ENCODE measurements at regions not wholly inside any gene's neighbourhood (a gene's known extent, or its start where the extent isn't known, plus 50 kb on each side); places are given as distances from the start of the nearest gene placed in this dataset.
A peak's percentile ranks its signal among the peaks of the same experiment; 100 is the strongest.

GRCh38 chr3:150079029-150079739, 108.5 kb upstream of the PFN2 start:
- Histone ChIP-seq H3K79me2 (no peaks in the 10 kb centered on the region), H3K27me3 (no peaks in the 10 kb centered on the region), H4K20me1 (ENCODE audit: insufficient read depth, poor library complexity, severe bottlenecking) (no peaks in the 10 kb centered on the region), H3K9me3 (ENCODE audit: low read depth) (no peaks in the 10 kb centered on the region), H3K9me2 (replicated peaks; ENCODE audit: insufficient read depth) (no peaks in the 10 kb centered on the region), H3K27ac (peak overlapping the region; percentile 83), H3K4me1 (ENCODE audit: insufficient read depth) (peaks cover 9% of the 10 kb centered on the region), H3K4me3 (no peak overlapping the region), H3K4me2 (no peak overlapping the region), H2AFZ (peak overlapping the region; percentile 34), H3K36me3 (replicated peaks; ENCODE audit: insufficient read depth, low read depth) (no peaks in the 10 kb centered on the region)
- peak; percentile 75 for DNase-seq (ENCODE audit: low spot score)
- TF ChIP-seq EZH2phosphoT487 (IDR thresholded peaks at IDR 0.05; ENCODE audit: low read depth, severe bottlenecking, unreplicated experiment) (no peak), CTCF (IDR thresholded peaks at IDR 0.05; ENCODE audit: poor library complexity) (no peak), EZH2 (IDR thresholded peaks at IDR 0.05; ENCODE audit: borderline replicate concordance) (no peak)
- 65% methylated on average over 5 of the region's 5 CpGs for WGBS (ENCODE audit: low lambda C conversion rate, missing lambda C conversion rate)

DNA sequence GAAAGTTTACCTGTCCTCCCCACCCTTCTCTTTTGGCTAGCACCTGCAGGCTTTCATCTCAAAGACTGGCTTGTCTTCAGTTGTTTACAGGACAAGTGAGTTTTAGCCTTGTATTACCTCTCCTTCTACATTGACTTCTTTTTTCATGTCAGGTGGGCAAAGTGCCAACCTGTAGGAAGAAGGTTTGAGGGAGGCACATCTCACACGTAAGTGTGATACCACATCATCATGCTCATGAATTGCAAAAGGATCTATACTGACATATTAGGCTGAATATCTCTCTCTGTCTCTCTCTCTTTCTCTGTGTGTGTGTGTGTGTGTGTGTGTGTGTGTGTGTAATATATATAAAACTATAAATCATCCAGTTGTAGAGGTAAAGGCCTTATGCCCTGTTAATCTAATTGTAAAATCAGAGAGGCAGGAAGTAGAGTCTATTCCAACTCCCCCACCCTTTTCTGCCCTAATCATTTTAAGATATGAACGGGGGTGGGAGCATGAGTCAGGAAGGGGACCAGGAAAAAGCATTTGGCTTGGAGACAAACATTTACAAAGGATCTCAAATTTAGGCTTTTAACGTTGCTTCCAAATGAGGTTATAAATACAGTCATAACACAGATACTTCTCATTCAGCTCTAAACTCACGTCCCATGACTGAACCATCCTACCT, 107.0 kb upstream of the PFN2 start:
- Histone ChIP-seq H3K36me3 (replicated peaks; ENCODE audit: insufficient read depth, low read depth) (no peaks in the 10 kb centered on the region), H3K4me2 (no peak overlapping the region), H3K9me3 (ENCODE audit: low read depth) (no peaks in the 10 kb centered on the region), H3K9me2 (replicated peaks; ENCODE audit: insufficient read depth) (no peaks in the 10 kb centered on the region), H3K4me3 (no peak overlapping the region), H3K27me3 (no peaks in the 10 kb centered on the region), H3K27ac (peak overlapping the region; percentile 83), H4K20me1 (ENCODE audit: insufficient read depth, poor library complexity, severe bottlenecking) (no peaks in the 10 kb centered on the region), H3K4me1 (ENCODE audit: insufficient read depth) (peaks cover 9% of the 10 kb centered on the region), H2AFZ (no peak overlapping the region), H3K79me2 (no peaks in the 10 kb centered on the region)
- no peak for DNase-seq (ENCODE audit: low spot score)
- WGBS (ENCODE audit: low lambda C conversion rate, missing lambda C conversion rate) = 57% methylated on average over 4 of the region's 4 CpGs
- TF ChIP-seq EZH2 (IDR thresholded peaks at IDR 0.05; ENCODE audit: borderline replicate concordance) (no peak), CTCF (IDR thresholded peaks at IDR 0.05; ENCODE audit: poor library complexity) (no peak), EZH2phosphoT487 (IDR thresholded peaks at IDR 0.05; ENCODE audit: low read depth, severe bottlenecking, unreplicated experiment) (no peak)

DNA sequence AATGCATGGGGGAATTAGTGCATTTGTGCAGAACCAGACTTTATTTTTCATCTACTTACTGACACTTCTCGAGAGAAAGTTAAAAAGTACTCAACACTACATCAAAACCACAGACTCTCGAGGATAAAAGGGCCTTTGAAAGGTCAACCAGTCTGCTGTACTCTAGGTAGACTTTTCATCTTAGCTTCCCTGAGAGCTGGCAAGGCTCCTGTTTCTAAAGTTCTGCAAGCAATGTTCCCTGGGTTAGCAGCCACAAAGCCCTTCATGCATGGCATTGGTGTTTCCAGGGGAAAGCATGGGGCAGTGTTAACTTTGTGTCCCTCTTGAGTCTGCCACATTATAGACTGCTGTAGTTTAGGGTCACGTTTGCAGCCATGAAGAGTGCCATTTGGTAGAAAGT, 106.4 kb upstream of the PFN2 start:
- no peak for DNase-seq (ENCODE audit: low spot score)
- TF ChIP-seq CTCF (IDR thresholded peaks at IDR 0.05; ENCODE audit: poor library complexity) = no peak
- no peak for TF ChIP-seq EZH2phosphoT487 (IDR thresholded peaks at IDR 0.05; ENCODE audit: low read depth, severe bottlenecking, unreplicated experiment)
- no peak for TF ChIP-seq EZH2 (IDR thresholded peaks at IDR 0.05; ENCODE audit: borderline replicate concordance)
- Histone ChIP-seq H3K9me2 (replicated peaks; ENCODE audit: insufficient read depth) (no peaks in the 10 kb centered on the region), H3K27me3 (no peaks in the 10 kb centered on the region), H3K79me2 (no peaks in the 10 kb centered on the region), H3K4me1 (ENCODE audit: insufficient read depth) (peaks cover 9% of the 10 kb centered on the region), H2AFZ (no peak overlapping the region), H3K4me3 (no peak overlapping the region), H3K9me3 (ENCODE audit: low read depth) (no peaks in the 10 kb centered on the region), H3K27ac (no peak overlapping the region), H3K36me3 (replicated peaks; ENCODE audit: insufficient read depth, low read depth) (no peaks in the 10 kb centered on the region), H4K20me1 (ENCODE audit: insufficient read depth, poor library complexity, severe bottlenecking) (no peaks in the 10 kb centered on the region), H3K4me2 (no peak overlapping the region)
- WGBS (ENCODE audit: low lambda C conversion rate, missing lambda C conversion rate) = 82% methylated on average over 3 of the region's 3 CpGs

Measured in hepatocyte (in vitro differentiated cells).